ENCODE measurements at regions not wholly inside any gene's neighbourhood (a gene's known extent, or its start where the extent isn't known, plus 50 kb on each side); places are given as distances from the start of the nearest gene placed in this dataset.

DNA sequence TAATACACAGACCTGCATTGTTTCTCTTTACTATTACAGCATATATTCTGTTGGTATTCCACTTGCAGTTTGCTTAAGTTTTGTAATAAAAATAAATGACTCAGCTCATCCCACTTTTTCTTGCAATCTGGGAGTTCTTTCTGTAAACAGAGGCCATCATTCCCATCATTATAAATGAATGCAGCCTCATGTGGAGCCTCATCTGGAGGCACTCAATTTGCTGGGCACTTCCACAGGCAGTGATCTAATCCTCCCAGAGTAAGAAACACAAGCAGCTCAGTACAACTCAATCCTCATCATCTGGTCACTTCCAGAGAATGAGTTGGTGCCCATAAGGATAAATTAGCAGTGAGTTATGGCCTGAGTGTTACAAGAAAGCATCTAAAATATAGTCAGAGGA, 2801.9 kb downstream of the PCDH9 start:
- TF ChIP-seq CTCF (conservative IDR thresholded peaks at IDR 0.05; ENCODE audit: low read depth in 2 of 2) (no peak), POLR2AphosphoS5 (IDR thresholded peaks at IDR 0.05; ENCODE audit: low read depth) (no peak), EZH2 (IDR thresholded peaks at IDR 0.05; ENCODE audit: low read depth, unreplicated experiment) (no peak), CREB1 (CRISPR knock-in tag; IDR thresholded peaks at IDR 0.05; ENCODE audit: low read depth) (no peak), JUNB (IDR thresholded peaks at IDR 0.05; ENCODE audit: unreplicated experiment) (no peak), EZH2phosphoT487 (IDR thresholded peaks at IDR 0.05; ENCODE audit: unreplicated experiment) (no peak), ZNF331 (CRISPR knock-in tag; IDR thresholded peaks at IDR 0.05; ENCODE audit: low read depth) (no peak)
- TF ChIP-seq, protein P1, sequence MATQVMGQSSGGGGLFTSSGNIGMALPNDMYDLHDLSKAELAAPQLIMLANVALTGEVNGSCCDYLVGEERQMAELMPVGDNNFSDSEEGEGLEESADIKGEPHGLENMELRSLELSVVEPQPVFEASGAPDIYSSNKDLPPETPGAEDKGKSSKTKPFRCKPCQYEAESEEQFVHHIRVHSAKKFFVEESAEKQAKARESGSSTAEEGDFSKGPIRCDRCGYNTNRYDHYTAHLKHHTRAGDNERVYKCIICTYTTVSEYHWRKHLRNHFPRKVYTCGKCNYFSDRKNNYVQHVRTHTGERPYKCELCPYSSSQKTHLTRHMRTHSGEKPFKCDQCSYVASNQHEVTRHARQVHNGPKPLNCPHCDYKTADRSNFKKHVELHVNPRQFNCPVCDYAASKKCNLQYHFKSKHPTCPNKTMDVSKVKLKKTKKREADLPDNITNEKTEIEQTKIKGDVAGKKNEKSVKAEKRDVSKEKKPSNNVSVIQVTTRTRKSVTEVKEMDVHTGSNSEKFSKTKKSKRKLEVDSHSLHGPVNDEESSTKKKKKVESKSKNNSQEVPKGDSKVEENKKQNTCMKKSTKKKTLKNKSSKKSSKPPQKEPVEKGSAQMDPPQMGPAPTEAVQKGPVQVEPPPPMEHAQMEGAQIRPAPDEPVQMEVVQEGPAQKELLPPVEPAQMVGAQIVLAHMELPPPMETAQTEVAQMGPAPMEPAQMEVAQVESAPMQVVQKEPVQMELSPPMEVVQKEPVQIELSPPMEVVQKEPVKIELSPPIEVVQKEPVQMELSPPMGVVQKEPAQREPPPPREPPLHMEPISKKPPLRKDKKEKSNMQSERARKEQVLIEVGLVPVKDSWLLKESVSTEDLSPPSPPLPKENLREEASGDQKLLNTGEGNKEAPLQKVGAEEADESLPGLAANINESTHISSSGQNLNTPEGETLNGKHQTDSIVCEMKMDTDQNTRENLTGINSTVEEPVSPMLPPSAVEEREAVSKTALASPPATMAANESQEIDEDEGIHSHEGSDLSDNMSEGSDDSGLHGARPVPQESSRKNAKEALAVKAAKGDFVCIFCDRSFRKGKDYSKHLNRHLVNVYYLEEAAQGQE (IDR thresholded peaks at IDR 0.05; ENCODE audit: unreplicated experiment), result no peak

Data from GM23338 (cell line).